ENCODE measurements at regions not wholly inside any gene's neighbourhood (a gene's known extent, or its start where the extent isn't known, plus 50 kb on each side); places are given as distances from the start of the nearest gene placed in this dataset.

DNA sequence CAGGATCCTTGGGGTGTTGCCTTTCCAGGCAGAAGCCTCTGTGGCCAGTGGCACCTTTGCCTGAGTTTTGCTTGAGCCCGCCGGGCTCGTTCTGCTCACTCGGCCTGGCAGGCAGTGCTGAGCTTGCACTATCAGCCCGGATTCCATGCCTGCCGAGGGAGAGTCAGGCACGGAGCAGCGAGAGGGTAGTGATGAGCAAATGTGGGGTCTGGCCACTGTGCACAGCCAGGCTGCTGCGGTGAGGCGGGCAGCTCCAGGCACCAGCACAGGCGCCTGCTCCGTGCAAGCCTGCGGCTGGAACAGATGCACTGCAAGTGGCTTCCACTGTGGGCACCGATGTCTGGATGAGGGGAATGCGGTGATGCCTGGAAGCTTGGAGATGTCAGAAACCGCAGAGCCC lies 619.2 kb downstream of the RAPGEF2 start:
- no peak overlapping the region for H3K4me3 ChIP-seq (ENCODE audit: control insufficient read depth in 2 of 3, extremely low read depth in 1 of 3, insufficient read depth in 2 of 3, low read depth in 1 of 3, low read length in 3 of 3)
- DNase-seq (ENCODE audit: low read depth, low spot score) (no peak), FAIRE-seq (no peak)
- no peak overlapping the region for H3K27ac ChIP-seq (ENCODE audit: control insufficient read depth, insufficient read depth, low read length)
- H3K4me2 ChIP-seq (ENCODE audit: control insufficient read depth, extremely low read depth, insufficient read depth, low read depth, low read length), result no peak overlapping the region
- H3K9ac ChIP-seq (ENCODE audit: control insufficient read depth, extremely low read depth, insufficient read depth, low read length), result no peak overlapping the region
- H3K36me3 ChIP-seq (ENCODE audit: control insufficient read depth in 2 of 2, extremely low read depth in 1 of 2, insufficient read depth in 2 of 2, low read length in 2 of 2), result no peaks in the 10 kb centered on the region
- no peaks in the 10 kb centered on the region for H4K20me1 ChIP-seq (ENCODE audit: control insufficient read depth, extremely low read depth, insufficient read depth, low read length)
- TF ChIP-seq EZH2 (IDR thresholded peaks at IDR 0.05; ENCODE audit: low read length) (no peak), CTCF (optimal IDR thresholded peaks at IDR 0.05 in 1 of 3, IDR thresholded peaks at IDR 0.05 in 1 of 3, conservative IDR thresholded peaks at IDR 0.05 in 1 of 3; ENCODE audit: extremely low read depth in 1 of 3, insufficient read depth in 2 of 3, low read length in 3 of 3) (no peak)
- H2AFZ ChIP-seq (ENCODE audit: control insufficient read depth, low read length), result no peak overlapping the region
- H3K27me3 ChIP-seq (ENCODE audit: control insufficient read depth, extremely low read depth, insufficient read depth, low read length), result no peaks in the 10 kb centered on the region
- H3K79me2 ChIP-seq (ENCODE audit: control insufficient read depth, insufficient read depth, low read length), result no peaks in the 10 kb centered on the region
- dilution Hi-C loops (cut with MboI; ENCODE audit: extremely low pct_ligation_motif_present, low sequenced_read_pairs), result no loop called here
- H3K9me3 ChIP-seq (ENCODE audit: control insufficient read depth, low read depth, low read length), result no peaks in the 10 kb centered on the region
- H3K9me1 ChIP-seq (ENCODE audit: control insufficient read depth, extremely low read depth, insufficient read depth, low read length), result no peaks in the 10 kb centered on the region
- no peaks in the 10 kb centered on the region for H3K4me1 ChIP-seq (ENCODE audit: control insufficient read depth, extremely low read depth, insufficient read depth, low read length)

DNA sequence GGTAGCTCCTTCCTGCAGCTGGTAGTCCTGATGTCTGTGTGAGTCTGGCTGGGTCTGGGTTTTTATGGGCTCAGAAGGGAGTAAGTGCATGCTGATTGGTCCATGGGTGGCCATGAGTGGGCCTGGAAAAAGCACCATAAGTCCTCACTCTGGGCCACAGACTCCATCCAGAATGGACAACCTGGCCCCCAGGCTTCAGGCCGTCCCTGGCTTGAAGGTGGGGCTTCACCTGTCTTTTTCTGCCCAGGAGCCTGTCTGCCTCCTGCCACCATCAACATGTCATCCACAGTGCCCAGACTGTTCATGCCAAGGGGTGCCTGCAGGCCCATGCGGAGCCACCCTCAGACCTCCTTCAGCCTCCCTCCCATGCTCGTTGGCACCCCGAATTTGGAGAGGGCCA lies 620.0 kb downstream of the RAPGEF2 start:
- Histone ChIP-seq H3K4me3 (ENCODE audit: control insufficient read depth in 2 of 3, extremely low read depth in 1 of 3, insufficient read depth in 2 of 3, low read depth in 1 of 3, low read length in 3 of 3) (no peak overlapping the region), H3K4me2 (ENCODE audit: control insufficient read depth, extremely low read depth, insufficient read depth, low read depth, low read length) (no peak overlapping the region), H3K27ac (ENCODE audit: control insufficient read depth, insufficient read depth, low read length) (no peak overlapping the region), H3K36me3 (ENCODE audit: control insufficient read depth in 2 of 2, extremely low read depth in 1 of 2, insufficient read depth in 2 of 2, low read length in 2 of 2) (no peaks in the 10 kb centered on the region), H3K27me3 (ENCODE audit: control insufficient read depth, extremely low read depth, insufficient read depth, low read length) (no peaks in the 10 kb centered on the region), H3K79me2 (ENCODE audit: control insufficient read depth, insufficient read depth, low read length) (no peaks in the 10 kb centered on the region), H3K4me1 (ENCODE audit: control insufficient read depth, extremely low read depth, insufficient read depth, low read length) (no peaks in the 10 kb centered on the region), H3K9ac (ENCODE audit: control insufficient read depth, extremely low read depth, insufficient read depth, low read length) (no peak overlapping the region), H2AFZ (ENCODE audit: control insufficient read depth, low read length) (no peak overlapping the region), H3K9me3 (ENCODE audit: control insufficient read depth, low read depth, low read length) (no peaks in the 10 kb centered on the region), H4K20me1 (ENCODE audit: control insufficient read depth, extremely low read depth, insufficient read depth, low read length) (no peaks in the 10 kb centered on the region), H3K9me1 (ENCODE audit: control insufficient read depth, extremely low read depth, insufficient read depth, low read length) (no peaks in the 10 kb centered on the region)
- dilution Hi-C loops (cut with MboI; ENCODE audit: extremely low pct_ligation_motif_present, low sequenced_read_pairs), result no loop called here
- FAIRE-seq (no peak), DNase-seq (ENCODE audit: low read depth, low spot score) (no peak)
- TF ChIP-seq EZH2 (IDR thresholded peaks at IDR 0.05; ENCODE audit: low read length) (no peak), CTCF (optimal IDR thresholded peaks at IDR 0.05 in 1 of 3, IDR thresholded peaks at IDR 0.05 in 1 of 3, conservative IDR thresholded peaks at IDR 0.05 in 1 of 3; ENCODE audit: extremely low read depth in 1 of 3, insufficient read depth in 2 of 3, low read length in 3 of 3) (no peak)

Data from keratinocyte (primary cell).